ENCODE measurements at regions not wholly inside any gene's neighbourhood (a gene's known extent, or its start where the extent isn't known, plus 50 kb on each side); places are given as distances from the start of the nearest gene placed in this dataset.

GRCh38 chr4:178712486-178712885 lies 1270.2 kb upstream of the AGA start:
- DNase-seq (ENCODE audit: extremely low spot score, unreplicated experiment), result no peak
- no peaks in the 10 kb centered on the region for H3K4me1 Mint-ChIP-seq (ENCODE audit: unreplicated experiment)
- H3K36me3 Mint-ChIP-seq (ENCODE audit: unreplicated experiment), result no peaks in the 10 kb centered on the region
- H3K4me3 Mint-ChIP-seq (ENCODE audit: unreplicated experiment), result no peak overlapping the region
- no peak for TF ChIP-seq CTCF (IDR thresholded peaks at IDR 0.05)
- H3K9me3 Mint-ChIP-seq (ENCODE audit: unreplicated experiment), result peaks cover 22% of the 10 kb centered on the region
- no peak overlapping the region for H3K27ac Mint-ChIP-seq (ENCODE audit: unreplicated experiment)
- H3K27me3 Mint-ChIP-seq (ENCODE audit: unreplicated experiment), result peaks cover 2% of the 10 kb centered on the region

- DNase-seq (ENCODE audit: extremely low spot score, unreplicated experiment), result no peak
- no peak overlapping the region for H3K4me3 Mint-ChIP-seq (ENCODE audit: unreplicated experiment)
- H3K4me1 Mint-ChIP-seq (ENCODE audit: unreplicated experiment), result no peaks in the 10 kb centered on the region
- no peaks in the 10 kb centered on the region for H3K9me3 Mint-ChIP-seq (ENCODE audit: unreplicated experiment)
- no peak overlapping the region for H3K27ac Mint-ChIP-seq (ENCODE audit: unreplicated experiment)
- H3K36me3 Mint-ChIP-seq (ENCODE audit: unreplicated experiment), result no peaks in the 10 kb centered on the region
- TF ChIP-seq CTCF (IDR thresholded peaks at IDR 0.05), result no peak
- H3K27me3 Mint-ChIP-seq (ENCODE audit: unreplicated experiment), result no peaks in the 10 kb centered on the region
These were observed 1295.8 kb upstream of the AGA start for GRCh38 chr4:178738026-178738425.

GRCh38 chr4:178745203-178745602 lies 1303.0 kb upstream of the AGA start:
- TF ChIP-seq CTCF (IDR thresholded peaks at IDR 0.05), result no peak
- H3K9me3 Mint-ChIP-seq (ENCODE audit: unreplicated experiment), result no peaks in the 10 kb centered on the region
- no peaks in the 10 kb centered on the region for H3K36me3 Mint-ChIP-seq (ENCODE audit: unreplicated experiment)
- no peaks in the 10 kb centered on the region for H3K4me1 Mint-ChIP-seq (ENCODE audit: unreplicated experiment)
- H3K4me3 Mint-ChIP-seq (ENCODE audit: unreplicated experiment), result no peak overlapping the region
- H3K27ac Mint-ChIP-seq (ENCODE audit: unreplicated experiment), result no peak overlapping the region
- no peak for DNase-seq (ENCODE audit: extremely low spot score, unreplicated experiment)
- H3K27me3 Mint-ChIP-seq (ENCODE audit: unreplicated experiment), result no peaks in the 10 kb centered on the region

GRCh38 chr4:178752954-178753525 lies 1310.8 kb upstream of the AGA start:
- H3K27me3 Mint-ChIP-seq (ENCODE audit: unreplicated experiment), result no peaks in the 10 kb centered on the region
- H3K36me3 Mint-ChIP-seq (ENCODE audit: unreplicated experiment), result no peaks in the 10 kb centered on the region
- H3K4me3 Mint-ChIP-seq (ENCODE audit: unreplicated experiment), result no peak overlapping the region
- H3K4me1 Mint-ChIP-seq (ENCODE audit: unreplicated experiment), result no peaks in the 10 kb centered on the region
- H3K27ac Mint-ChIP-seq (ENCODE audit: unreplicated experiment), result no peak overlapping the region
- DNase-seq (ENCODE audit: extremely low spot score, unreplicated experiment), result no peak
- no peaks in the 10 kb centered on the region for H3K9me3 Mint-ChIP-seq (ENCODE audit: unreplicated experiment)
- no peak for TF ChIP-seq CTCF (IDR thresholded peaks at IDR 0.05)

GRCh38 chr4:178778496-178778895 lies 1336.3 kb upstream of the AGA start:
- H3K27ac Mint-ChIP-seq (ENCODE audit: unreplicated experiment), result no peak overlapping the region
- no peaks in the 10 kb centered on the region for H3K4me1 Mint-ChIP-seq (ENCODE audit: unreplicated experiment)
- no peak overlapping the region for H3K4me3 Mint-ChIP-seq (ENCODE audit: unreplicated experiment)
- TF ChIP-seq CTCF (IDR thresholded peaks at IDR 0.05), result no peak
- H3K9me3 Mint-ChIP-seq (ENCODE audit: unreplicated experiment), result no peaks in the 10 kb centered on the region
- H3K36me3 Mint-ChIP-seq (ENCODE audit: unreplicated experiment), result no peaks in the 10 kb centered on the region
- DNase-seq (ENCODE audit: extremely low spot score, unreplicated experiment), result no peak
- no peaks in the 10 kb centered on the region for H3K27me3 Mint-ChIP-seq (ENCODE audit: unreplicated experiment)

All from osteocyte (in vitro differentiated cells).